OCI-LY7 (cell line): ENCODE measurements at regions not wholly inside any gene's neighbourhood (a gene's known extent, or its start where the extent isn't known, plus 50 kb on each side); places are given as distances from the start of the nearest gene placed in this dataset.
"Not testable (repeated sequence)": the region's sequence is repeated elsewhere in the genome, so short reads cannot be mapped to it uniquely, and the experiment has no call there.

ENCODE experiments used
- BruUV-seq: library from RNA; stranded (reverse); fragments of 400-500 nt; replicated peaks from 2 replicates; lab custom pipeline; 2021; lab: Mats Ljungman, UMichigan
- CTCF ChIA-PET: fragments of 300-600 bp; sonication (Branson Sonifier 250); formaldehyde crosslinking; loops from one replicate; lab custom pipeline; 2022; ENCODE audit warnings: antibody characterized with exemption; ENCODE audit not compliant: unreplicated experiment; lab: Charles Lee
- POLR2A ChIA-PET: fragments of 300-600 bp; sonication (Branson Sonifier 250); formaldehyde crosslinking; loops from one replicate; lab custom pipeline; 2022; ENCODE audit warnings: antibody characterized with exemption; lab: Charles Lee
- DNase-seq: peaks from one replicate; pipeline ENCODE4 v3.0.0-alpha.2; 2015; ENCODE audit warnings: low spot score
- H2AFZ ChIP-seq: fragments of 200-600 bp; sonication (generic), shearing (Covaris generic); 2 replicates; pipeline ENCODE4 v1.6.1; 2014; ENCODE audit warnings: mild to moderate bottlenecking, antibody characterized with exemption, low read length, moderate library complexity
- H3K27ac ChIP-seq: fragments of 200-600 bp; sonication (generic); 2 replicates; pipeline ENCODE4 v1.5.1; 2014; ENCODE audit warnings: mixed run types, low read depth, mild to moderate bottlenecking, moderate library complexity, low read length, inconsistent platforms; ENCODE audit not compliant: poor library complexity, severe bottlenecking
- H3K36me3 ChIP-seq: fragments of 200-600 bp; sonication (generic); 2 replicates; pipeline ENCODE4 v1.6.1; 2014; ENCODE audit warnings: mild to moderate bottlenecking, antibody characterized with exemption, low read length, moderate library complexity, mixed read lengths; ENCODE audit not compliant: insufficient read depth
- H3K4me1 ChIP-seq: fragments of 200-600 bp; sonication (generic); 2 replicates; pipeline ENCODE4 v1.5.1; 2014; ENCODE audit warnings: mild to moderate bottlenecking, low read length; ENCODE audit not compliant: insufficient read depth, poor library complexity, severe bottlenecking
- H3K4me2 ChIP-seq: fragments of 200-600 bp; sonication (generic); 2 replicates; pipeline ENCODE4 v1.6.1; 2014; ENCODE audit warnings: mild to moderate bottlenecking, low read length
- H3K4me3 ChIP-seq: fragments of 200-600 bp; sonication (generic); 2 replicates; pipeline ENCODE4 v1.5.1; 2014; ENCODE audit warnings: mild to moderate bottlenecking, low read depth, low read length; ENCODE audit not compliant: poor library complexity, severe bottlenecking
- H3K79me2 ChIP-seq: fragments of 200-600 bp; sonication (generic); 2 replicates; pipeline ENCODE4 v1.6.1; 2016; ENCODE audit warnings: low read depth, mild to moderate bottlenecking, low read length, moderate library complexity, mixed read lengths; ENCODE audit not compliant: insufficient read depth
- H3K9me2 ChIP-seq: fragments of 200-600 bp; sonication (generic); 2 replicates; pipeline ENCODE4 v1.6.1; 2016; ENCODE audit warnings: mild to moderate bottlenecking, low read length, mixed read lengths; ENCODE audit not compliant: insufficient read depth
- H3K9me3 ChIP-seq: fragments of 200-600 bp; sonication (generic); 2 replicates; pipeline ENCODE4 v1.6.1; 2014; ENCODE audit warnings: mild to moderate bottlenecking, mixed run types, low read length, mixed read lengths
- H4K20me1 ChIP-seq: fragments of 200-600 bp; sonication (generic); 2 replicates; pipeline ENCODE4 v1.6.1; 2014; ENCODE audit warnings: mild to moderate bottlenecking, antibody characterized with exemption, low read length, moderate library complexity, mixed read lengths; ENCODE audit not compliant: insufficient read depth
- EZH2phosphoT487 ChIP-seq: fragments of 200-600 bp; sonication (generic); IDR thresholded peaks from 2 replicates; pipeline ENCODE4 v1.6.1; 2018; ENCODE audit warnings: low read depth, borderline replicate concordance, mild to moderate bottlenecking, mixed run types, antibody characterized with exemption, low read length, moderate library complexity, mixed read lengths
- intact Hi-C: fragments of 100-400 bp; cut with micrococcal nuclease; formaldehyde crosslinking; loops from one replicate; pipeline ENCODE4 v1.10.0; 2022; ENCODE audit not compliant: unreplicated experiment
- TF ChIP-seq, protein P1 (sequence below): fragments of 200-600 bp; sonication (generic); conservative IDR thresholded peaks from 2 replicates; pipeline ENCODE4 v1.5.1; 2014; ENCODE audit warnings: mild to moderate bottlenecking, antibody characterized with exemption, low read length, moderate library complexity, mixed read lengths

GRCh38 chr1:186760446-186760845 lies 68.3 kb upstream of the PLA2G4A start:
- CTCF ChIA-PET, result no interaction called here
- H3K79me2 ChIP-seq, result no peaks in the 10 kb centered on the region

DNA sequence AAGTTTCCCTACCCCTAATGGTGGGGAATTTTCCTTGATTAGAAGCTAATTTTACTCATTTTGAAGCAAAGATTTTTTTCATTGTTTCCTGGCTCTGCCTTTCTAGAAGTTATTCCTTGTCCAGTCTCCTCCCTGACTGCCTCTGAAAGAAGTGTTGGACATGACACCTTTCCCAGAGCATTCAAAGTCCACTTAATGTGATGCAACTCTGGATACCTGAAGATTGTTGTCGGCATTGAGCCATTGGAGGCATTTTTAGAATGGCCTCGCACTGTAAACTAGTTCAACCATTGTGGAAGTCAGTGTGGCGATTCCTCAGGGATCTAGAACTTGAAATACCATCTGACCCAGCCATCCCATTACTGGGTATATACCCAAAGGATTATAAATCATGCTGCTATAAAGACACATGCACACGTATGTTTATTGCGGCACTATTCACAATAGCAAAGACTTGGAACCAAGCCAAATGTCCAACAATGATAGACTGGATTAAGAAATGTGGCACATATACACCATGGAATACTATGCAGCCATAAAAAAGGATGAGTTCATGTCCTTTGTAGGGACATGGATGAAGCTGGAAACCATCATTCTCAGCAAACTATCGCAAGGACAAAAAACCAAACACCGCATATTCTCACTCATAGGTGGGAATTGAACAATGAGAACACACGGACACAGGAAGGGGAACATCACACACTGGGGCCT lies 69.7 kb upstream of the PLA2G4A start:
- H2AFZ ChIP-seq, H3K9me2 ChIP-seq, H3K36me3 ChIP-seq, H3K9me3 ChIP-seq, H4K20me1 ChIP-seq, H3K4me2 ChIP-seq, H3K79me2 ChIP-seq, POLR2A ChIA-PET, intact Hi-C loops, H3K4me3 ChIP-seq, H3K27ac ChIP-seq, DNase-seq, CTCF ChIA-PET, H3K4me1 ChIP-seq, BruUV-seq: not testable (repeated sequence)

More at GRCh38 chr1:186760446-186760845, 68.3 kb upstream of the PLA2G4A start:
- Histone ChIP-seq H3K9me2 (no peaks in the 10 kb centered on the region), H3K4me3 (no peak overlapping the region), H3K4me2 (no peak overlapping the region), H3K27ac (no peak overlapping the region), H4K20me1 (no peaks in the 10 kb centered on the region), H3K9me3 (no peaks in the 10 kb centered on the region), H2AFZ (no peak overlapping the region), H3K36me3 (no peaks in the 10 kb centered on the region), H3K4me1 (no peaks in the 10 kb centered on the region)
- intact Hi-C loops, result no loop called here
- POLR2A ChIA-PET, result no interaction called here
- no peak for DNase-seq
- no TSS peak for BruUV-seq
- TF ChIP-seq, protein P1, sequence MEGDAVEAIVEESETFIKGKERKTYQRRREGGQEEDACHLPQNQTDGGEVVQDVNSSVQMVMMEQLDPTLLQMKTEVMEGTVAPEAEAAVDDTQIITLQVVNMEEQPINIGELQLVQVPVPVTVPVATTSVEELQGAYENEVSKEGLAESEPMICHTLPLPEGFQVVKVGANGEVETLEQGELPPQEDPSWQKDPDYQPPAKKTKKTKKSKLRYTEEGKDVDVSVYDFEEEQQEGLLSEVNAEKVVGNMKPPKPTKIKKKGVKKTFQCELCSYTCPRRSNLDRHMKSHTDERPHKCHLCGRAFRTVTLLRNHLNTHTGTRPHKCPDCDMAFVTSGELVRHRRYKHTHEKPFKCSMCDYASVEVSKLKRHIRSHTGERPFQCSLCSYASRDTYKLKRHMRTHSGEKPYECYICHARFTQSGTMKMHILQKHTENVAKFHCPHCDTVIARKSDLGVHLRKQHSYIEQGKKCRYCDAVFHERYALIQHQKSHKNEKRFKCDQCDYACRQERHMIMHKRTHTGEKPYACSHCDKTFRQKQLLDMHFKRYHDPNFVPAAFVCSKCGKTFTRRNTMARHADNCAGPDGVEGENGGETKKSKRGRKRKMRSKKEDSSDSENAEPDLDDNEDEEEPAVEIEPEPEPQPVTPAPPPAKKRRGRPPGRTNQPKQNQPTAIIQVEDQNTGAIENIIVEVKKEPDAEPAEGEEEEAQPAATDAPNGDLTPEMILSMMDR, result no peak
- no peak for TF ChIP-seq EZH2phosphoT487

GRCh38 chr1:186757851-186758250 lies 70.9 kb upstream of the PLA2G4A start:
- no peaks in the 10 kb centered on the region for H3K9me2 ChIP-seq
- intact Hi-C loops, result no loop called here
- H4K20me1 ChIP-seq, result no peaks in the 10 kb centered on the region
- H3K4me1 ChIP-seq, result no peaks in the 10 kb centered on the region
- no peaks in the 10 kb centered on the region for H3K9me3 ChIP-seq
- POLR2A ChIA-PET, result interaction anchor here (0.7 kb wide), 1 partner anchor 19 kb away, joined by 3 read pairs; no protein-coding TSS in a partner anchor
- no peak overlapping the region for H3K27ac ChIP-seq
- no peak overlapping the region for H2AFZ ChIP-seq
- CTCF ChIA-PET, result no interaction called here
- no peaks in the 10 kb centered on the region for H3K79me2 ChIP-seq
- BruUV-seq, result no TSS peak
- no peak for TF ChIP-seq EZH2phosphoT487
- TF ChIP-seq, protein P1, result no peak
- no peak overlapping the region for H3K4me2 ChIP-seq
- no peak overlapping the region for H3K4me3 ChIP-seq
- H3K36me3 ChIP-seq, result no peaks in the 10 kb centered on the region
- no peak for DNase-seq
